ENCODE measurements at regions not wholly inside any gene's neighbourhood (a gene's known extent, or its start where the extent isn't known, plus 50 kb on each side); places are given as distances from the start of the nearest gene placed in this dataset.

GRCh38 chr7:126079581-126079980, 1150.0 kb upstream of the POT1 start:
- TF ChIP-seq PPARA (CRISPR knock-in tag; IDR thresholded peaks at IDR 0.05; ENCODE audit: borderline replicate concordance) (no peak), ZNF8 (CRISPR knock-in tag; IDR thresholded peaks at IDR 0.05) (no peak), BACH2 (CRISPR knock-in tag; IDR thresholded peaks at IDR 0.05; ENCODE audit: borderline replicate concordance) (no peak), RARB (CRISPR knock-in tag; IDR thresholded peaks at IDR 0.05) (no peak)
- TF ChIP-seq, protein P1, sequence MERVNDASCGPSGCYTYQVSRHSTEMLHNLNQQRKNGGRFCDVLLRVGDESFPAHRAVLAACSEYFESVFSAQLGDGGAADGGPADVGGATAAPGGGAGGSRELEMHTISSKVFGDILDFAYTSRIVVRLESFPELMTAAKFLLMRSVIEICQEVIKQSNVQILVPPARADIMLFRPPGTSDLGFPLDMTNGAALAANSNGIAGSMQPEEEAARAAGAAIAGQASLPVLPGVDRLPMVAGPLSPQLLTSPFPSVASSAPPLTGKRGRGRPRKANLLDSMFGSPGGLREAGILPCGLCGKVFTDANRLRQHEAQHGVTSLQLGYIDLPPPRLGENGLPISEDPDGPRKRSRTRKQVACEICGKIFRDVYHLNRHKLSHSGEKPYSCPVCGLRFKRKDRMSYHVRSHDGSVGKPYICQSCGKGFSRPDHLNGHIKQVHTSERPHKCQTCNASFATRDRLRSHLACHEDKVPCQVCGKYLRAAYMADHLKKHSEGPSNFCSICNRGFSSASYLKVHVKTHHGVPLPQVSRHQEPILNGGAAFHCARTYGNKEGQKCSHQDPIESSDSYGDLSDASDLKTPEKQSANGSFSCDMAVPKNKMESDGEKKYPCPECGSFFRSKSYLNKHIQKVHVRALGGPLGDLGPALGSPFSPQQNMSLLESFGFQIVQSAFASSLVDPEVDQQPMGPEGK (CRISPR knock-in tag; IDR thresholded peaks at IDR 0.05; ENCODE audit: borderline replicate concordance): no peak
